NCI-H1092 treated with DMSO at 0.1 percent for 48 hours (cell line): ENCODE measurements at regions not wholly inside any gene's neighbourhood (a gene's known extent, or its start where the extent isn't known, plus 50 kb on each side); places are given as distances from the start of the nearest gene placed in this dataset.

Experiments used
- DNase-seq: peaks from one replicate; lab custom pipeline; 2025; lab: John Stamatoyannopoulos, UW

- DNase-seq: no peak
These were observed 100.5 kb upstream of the PCDH18 start for GRCh38 chr4:137632842-137633241.

GRCh38 chr4:137631605-137632004 is 99.3 kb upstream of the PCDH18 start:
- DNase-seq: no peak

GRCh38 chr4:137630252-137630651 is 98.0 kb upstream of the PCDH18 start:
- no peak for DNase-seq

- no peak for DNase-seq
These were observed 95.6 kb upstream of the PCDH18 start for GRCh38 chr4:137627739-137628460.

GRCh38 chr4:137626942-137627738 is 94.8 kb upstream of the PCDH18 start:
- no peak for DNase-seq

- peak; percentile 84 for DNase-seq
These were observed 90.7 kb upstream of the PCDH18 start for GRCh38 chr4:137623013-137623412.

GRCh38 chr4:137621056-137621455 is 88.8 kb upstream of the PCDH18 start:
- DNase-seq: peak; percentile 53

GRCh38 chr4:137614491-137614890 is 82.2 kb upstream of the PCDH18 start:
- peak; percentile 73 for DNase-seq

GRCh38 chr4:137611998-137612700 is 79.9 kb upstream of the PCDH18 start:
- DNase-seq: no peak

- no peak for DNase-seq
These were observed 78.7 kb upstream of the PCDH18 start for GRCh38 chr4:137610960-137611359.

- DNase-seq: no peak
These were observed 77.6 kb upstream of the PCDH18 start for GRCh38 chr4:137609718-137610430.

- no peak for DNase-seq
These were observed 75.8 kb upstream of the PCDH18 start for GRCh38 chr4:137608085-137608484.

- DNase-seq: no peak
These were observed 70.1 kb upstream of the PCDH18 start for GRCh38 chr4:137602436-137602835.

GRCh38 chr4:137601934-137602333 is 69.6 kb upstream of the PCDH18 start:
- no peak for DNase-seq

- DNase-seq: peak; percentile 40
These were observed 67.4 kb upstream of the PCDH18 start for GRCh38 chr4:137599734-137600133.

GRCh38 chr4:137597752-137598430 is 65.6 kb upstream of the PCDH18 start:
- no peak for DNase-seq

GRCh38 chr4:137587796-137588195 is 55.5 kb upstream of the PCDH18 start:
- DNase-seq: no peak

- DNase-seq: no peak
These were observed 51.4 kb upstream of the PCDH18 start for GRCh38 chr4:137583671-137584070.
